Heart left ventricle (tissue), 13 donors: ENCODE measurements at regions not wholly inside any gene's neighbourhood (a gene's known extent, or its start where the extent isn't known, plus 50 kb on each side); places are given as distances from the start of the nearest gene placed in this dataset.

Source experiments
- CTCF ChIP-seq, 12 donors: fragments of 200-600 bp; sonication (generic) in 4 of 12; IDR thresholded peaks; one replicate each; pipeline versions ENCODE4 v1.5.0 to v1.8.0; 2018 to 2022; ENCODE audit warnings: antibody characterized with exemption in 12 of 12, mild to moderate bottlenecking in 5 of 12
- POLR2A ChIP-seq, 2 donors: fragments of 450-650 bp; IDR thresholded peaks; one replicate each; pipeline ENCODE4 v1.6.1; 2017; ENCODE audit warnings: antibody characterized with exemption in 2 of 2, mild to moderate bottlenecking in 2 of 2, moderate library complexity in 2 of 2
- donor health status: ischemic (EF 13 %, LVEDD 7.1; RV severe dilation, severe dysfunction).
- donor health status: DM: no; HTN: yes; CAD: no.
- donor health status: DM: no; HTN: no; CAD: no.
- donor health status: ischemic (EF 25% LVEDD 6.9; RV normal size, moderate dysfunction).
- donor health status: ischemic (EF 25% LVEDD 5.7; RV mildly dilated, moderate dysfunction).
- donor health status: ischemic (EF 35%, LVEDD 5.7; RV mildly dilated, moderate dysfunction).
- donor health status: nonischemic (EF 11% LVEDD 7.7; RV severe dilation, severe dysfunction).
- donor health status: DM: yes; HTN: yes; CAD: no.
- donor health status: PGD.
- donor health status: ischemic (EF 29% LVEDD 5.4; RV normal size, mild dysfunction).
- donor health status: nonischemic (EF 23%, LVEDD 6.1; RV moderate dilation, normal function).

GRCh38 chr13:65763811-65764210 is 1466.3 kb downstream of the PCDH9 start:
- TF ChIP-seq CTCF (IDR thresholded peaks at IDR 0.05) = no peak
- no peak for TF ChIP-seq POLR2A (IDR thresholded peaks at IDR 0.05)
